CD4-positive, CD25-positive, alpha-beta regulatory T cell (primary cell): ENCODE measurements at regions not wholly inside any gene's neighbourhood (a gene's known extent, or its start where the extent isn't known, plus 50 kb on each side); places are given as distances from the start of the nearest gene placed in this dataset.

ENCODE experiments used
- ATAC-seq, 2 donors: fragments of 150-1000 bp; cut with Tn5 transposase; one replicate each; pipeline ENCODE4 v1.10.0; 2021; ENCODE audit warnings: low read depth in 2 of 2, moderate number of reproducible peaks in 2 of 2, moderate library complexity in 1 of 2
- DNase-seq, 3 donors: peaks; one replicate each; pipeline versions ENCODE4 v3.0.0 to v3.0.0-alpha.2; 2012 to 2022; ENCODE audit warnings: mixed read lengths in 1 of 3
- H3K27ac ChIP-seq: one replicate; pipeline ENCODE4 v1.7.0; 2013; ENCODE audit warnings: mild to moderate bottlenecking, low read length; ENCODE audit not compliant: insufficient read depth, poor library complexity, severe bottlenecking
- H3K27me3 ChIP-seq: one replicate; pipeline ENCODE4 v1.7.0; 2013; ENCODE audit warnings: low read length; ENCODE audit not compliant: control insufficient read depth, insufficient read depth
- H3K36me3 ChIP-seq: one replicate; pipeline ENCODE4 v1.7.0; 2013; ENCODE audit warnings: mild to moderate bottlenecking, low read length, moderate library complexity; ENCODE audit not compliant: control insufficient read depth, insufficient read depth
- H3K4me1 ChIP-seq: 2 replicates; pipeline ENCODE4 v1.7.0; 2013; ENCODE audit warnings: mild to moderate bottlenecking, low read length; ENCODE audit not compliant: insufficient read depth, control insufficient read depth, poor library complexity, severe bottlenecking
- H3K4me3 ChIP-seq: one replicate; pipeline ENCODE4 v1.7.0; 2013; ENCODE audit warnings: low read depth, mild to moderate bottlenecking, low read length, moderate library complexity
- H3K9me3 ChIP-seq, 2 experiments: 1 replicate in 1 of 2; 2 replicates in 1 of 2; pipeline ENCODE4 v1.7.0; 2013; ENCODE audit warnings: low read length in 2 of 2, mild to moderate bottlenecking in 1 of 2, moderate library complexity in 1 of 2; ENCODE audit not compliant: control insufficient read depth in 2 of 2
- H3K27ac Mint-ChIP-seq, 3 donors: one replicate each; pipeline ENCODE4 v1.8.0; 2020 to 2022; ENCODE audit warnings: mild to moderate bottlenecking in 3 of 3, mixed read lengths in 3 of 3, moderate library complexity in 2 of 3
- H3K27me3 Mint-ChIP-seq: one replicate; pipeline ENCODE4 v1.8.0; 2022; ENCODE audit warnings: mild to moderate bottlenecking, mixed read lengths
- H3K36me3 Mint-ChIP-seq: one replicate; pipeline ENCODE4 v1.8.0; 2020; ENCODE audit warnings: mixed read lengths
- H3K4me1 Mint-ChIP-seq, 4 donors: one replicate each; pipeline ENCODE4 v1.8.0; 2020 to 2022; ENCODE audit warnings: mixed read lengths in 4 of 4, mild to moderate bottlenecking in 1 of 4
- H3K4me3 Mint-ChIP-seq, 4 donors: one replicate each; pipeline ENCODE4 v1.8.0; 2020 to 2022; ENCODE audit warnings: mild to moderate bottlenecking in 4 of 4, mixed read lengths in 4 of 4, moderate library complexity in 3 of 4
- H3K9me3 Mint-ChIP-seq, 7 donors: one replicate each; pipeline ENCODE4 v1.8.0; 2020 to 2022; ENCODE audit warnings: mixed read lengths in 7 of 7, mild to moderate bottlenecking in 3 of 7, moderate library complexity in 2 of 7

DNA sequence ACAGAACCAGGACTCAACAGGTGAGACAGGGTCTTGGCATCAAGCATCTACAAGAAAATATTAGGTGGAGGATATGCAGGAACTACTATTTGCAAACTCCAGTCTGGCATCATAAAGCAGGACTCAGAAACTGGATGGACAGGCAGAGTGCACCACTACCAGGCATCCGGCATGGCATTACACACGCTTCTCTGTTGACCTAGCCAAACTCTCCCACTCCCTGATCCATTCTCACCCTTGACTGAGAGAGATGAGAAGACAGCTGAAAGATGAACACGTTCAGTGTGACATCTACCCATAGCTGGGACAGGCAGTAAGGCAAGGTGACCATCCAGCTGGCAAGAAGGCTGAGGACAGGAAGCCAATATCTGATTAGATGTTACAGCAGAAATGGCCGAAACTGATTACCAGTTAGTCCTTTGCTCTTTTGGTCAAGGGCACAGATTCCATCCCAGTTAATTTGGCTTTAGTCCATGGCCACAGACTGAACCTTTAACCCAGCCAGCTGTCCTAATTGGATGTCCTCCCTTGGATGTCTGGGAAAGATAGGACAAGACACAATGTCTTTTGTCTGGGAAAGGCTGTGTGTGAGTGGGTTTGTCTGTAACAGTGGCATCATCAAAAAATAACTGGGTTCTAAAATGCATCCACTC, 71.6 kb downstream of the BBS10 start:
- no peaks in the 10 kb centered on the region for H3K9me3 Mint-ChIP-seq
- no peak for ATAC-seq
- H3K4me1 Mint-ChIP-seq, result no peaks in the 10 kb centered on the region
- no peak overlapping the region for H3K4me3 Mint-ChIP-seq
- DNase-seq, result no peak
- Histone ChIP-seq H3K4me1 (no peaks in the 10 kb centered on the region), H3K27ac (no peak overlapping the region), H3K27me3 (peaks cover 9% of the 10 kb centered on the region), H3K9me3 (no peaks in the 10 kb centered on the region), H3K36me3 (no peaks in the 10 kb centered on the region), H3K4me3 (no peak overlapping the region)
- no peaks in the 10 kb centered on the region for H3K36me3 Mint-ChIP-seq
- H3K27me3 Mint-ChIP-seq, result peaks cover 8% of the 10 kb centered on the region
- H3K27ac Mint-ChIP-seq, result no peak overlapping the region

DNA sequence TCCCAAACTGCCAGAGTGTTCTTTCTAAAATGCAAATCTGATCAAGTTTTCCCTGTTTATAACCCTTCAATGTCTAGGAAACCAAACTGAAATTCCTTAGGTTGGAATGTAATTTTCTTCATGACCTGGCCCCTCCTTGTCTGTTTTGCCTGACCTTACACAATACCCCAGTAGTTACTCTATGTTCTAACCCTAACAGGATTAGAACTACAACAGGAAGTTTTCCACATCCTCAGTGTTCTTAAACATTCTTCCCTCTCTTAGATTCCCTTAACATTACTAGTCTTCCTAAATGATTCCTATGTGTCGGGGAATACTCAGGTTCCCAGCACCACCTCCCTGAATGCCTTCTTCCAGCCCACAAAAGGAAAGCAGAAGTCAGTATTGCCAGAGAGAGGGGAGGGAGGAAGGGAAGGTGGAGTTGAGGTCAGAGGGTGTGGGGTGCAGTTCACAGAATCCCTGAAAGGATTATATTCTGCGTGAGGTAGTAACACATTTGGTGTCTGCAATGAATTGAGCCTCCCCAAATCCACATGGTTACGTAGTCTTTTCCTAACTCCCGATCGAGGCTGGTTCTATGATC, 72.6 kb downstream of the BBS10 start:
- no peak overlapping the region for H3K4me3 ChIP-seq
- Mint-ChIP-seq H3K27me3 (peaks cover 10% of the 10 kb centered on the region), H3K27ac (no peak overlapping the region), H3K36me3 (no peaks in the 10 kb centered on the region), H3K4me1 (no peaks in the 10 kb centered on the region), H3K9me3 (no peaks in the 10 kb centered on the region), H3K4me3 (no peak overlapping the region)
- no peaks in the 10 kb centered on the region for H3K9me3 ChIP-seq
- H3K27me3 ChIP-seq, result peaks cover 9% of the 10 kb centered on the region
- H3K4me1 ChIP-seq, result no peaks in the 10 kb centered on the region
- no peak overlapping the region for H3K27ac ChIP-seq
- H3K36me3 ChIP-seq, result no peaks in the 10 kb centered on the region
- DNase-seq, result no peak
- ATAC-seq, result no peak

DNA sequence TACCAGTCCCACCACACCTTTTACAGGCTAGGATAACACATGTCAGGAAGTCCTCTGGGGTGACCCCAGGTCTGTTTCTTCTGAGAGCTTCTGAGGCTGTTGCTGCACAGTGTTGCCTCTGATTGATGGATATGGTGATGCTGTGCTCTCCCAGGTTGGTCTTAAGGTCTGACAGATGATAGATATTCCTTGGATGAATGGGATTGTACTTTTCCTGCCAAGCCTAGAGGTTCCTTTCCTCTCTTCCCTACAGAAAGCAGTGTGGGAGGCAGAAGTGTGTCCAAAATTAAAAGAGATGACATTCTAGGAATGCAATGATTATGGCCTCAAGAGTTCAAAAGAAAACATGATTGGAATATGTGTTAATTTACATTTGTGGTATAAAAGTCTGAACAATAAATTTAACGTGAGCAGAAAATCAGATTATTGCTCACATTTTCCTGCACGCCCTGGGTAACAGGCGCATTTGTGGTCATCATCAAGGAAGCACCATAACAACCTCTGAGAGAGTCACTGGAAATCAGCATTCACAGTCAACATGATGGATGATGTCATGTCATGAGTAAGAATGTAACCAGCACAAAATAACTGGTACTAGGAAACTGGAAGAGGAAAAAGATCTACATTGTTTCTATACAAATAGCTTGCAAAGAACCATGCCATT, 73.7 kb downstream of the BBS10 start:
- Mint-ChIP-seq H3K9me3 (no peaks in the 10 kb centered on the region), H3K27me3 (peaks cover 10% of the 10 kb centered on the region)
- DNase-seq, result no peak

DNA sequence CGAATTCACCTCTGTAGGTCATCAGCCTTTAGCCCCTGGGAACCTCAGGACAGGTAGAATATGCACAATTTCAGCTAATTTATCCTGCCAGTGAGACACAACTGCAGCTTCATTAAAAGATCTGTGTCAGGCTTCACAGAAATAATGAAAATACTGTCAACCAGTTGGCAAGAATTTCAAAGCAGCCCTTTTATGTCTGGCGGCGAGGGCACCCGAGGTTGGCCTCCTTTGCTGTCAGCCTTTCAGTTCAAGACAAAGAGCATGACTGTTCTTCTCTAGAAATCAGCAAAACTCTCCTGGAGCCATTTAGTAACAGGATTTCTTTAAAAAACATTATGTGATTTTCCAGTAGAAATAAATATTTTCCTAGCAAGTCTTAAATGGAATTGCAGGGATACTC, 75.9 kb downstream of the BBS10 start:
- H3K4me3 ChIP-seq, result no peak overlapping the region
- no peaks in the 10 kb centered on the region for H3K4me1 Mint-ChIP-seq
- H3K27ac ChIP-seq, result no peak overlapping the region
- H3K9me3 Mint-ChIP-seq, result peaks cover 0 to 3% (median 0%) of the 10 kb centered on the region in 7 donors
- no peaks in the 10 kb centered on the region for H3K4me1 ChIP-seq
- H3K27ac Mint-ChIP-seq, result no peak overlapping the region
- no peak for ATAC-seq
- H3K4me3 Mint-ChIP-seq, result no peak overlapping the region
- H3K36me3 Mint-ChIP-seq, result no peaks in the 10 kb centered on the region
- no peaks in the 10 kb centered on the region for H3K27me3 ChIP-seq
- no peaks in the 10 kb centered on the region for H3K9me3 ChIP-seq
- H3K36me3 ChIP-seq, result no peaks in the 10 kb centered on the region
- DNase-seq, result no peak
- peaks cover 16% of the 10 kb centered on the region for H3K27me3 Mint-ChIP-seq

More for the DNA sequence above, 73.7 kb downstream of the BBS10 start:
- H3K27ac ChIP-seq, result no peak overlapping the region
- no peak overlapping the region for H3K4me3 Mint-ChIP-seq
- no peaks in the 10 kb centered on the region for H3K36me3 ChIP-seq
- H3K9me3 ChIP-seq, result no peaks in the 10 kb centered on the region
- ATAC-seq, result no peak
- H3K36me3 Mint-ChIP-seq, result no peaks in the 10 kb centered on the region
- H3K27me3 ChIP-seq, result peaks cover 5% of the 10 kb centered on the region
- no peak overlapping the region for H3K27ac Mint-ChIP-seq
- no peak overlapping the region for H3K4me3 ChIP-seq
- H3K4me1 ChIP-seq, result no peaks in the 10 kb centered on the region
- no peaks in the 10 kb centered on the region for H3K4me1 Mint-ChIP-seq

DNA sequence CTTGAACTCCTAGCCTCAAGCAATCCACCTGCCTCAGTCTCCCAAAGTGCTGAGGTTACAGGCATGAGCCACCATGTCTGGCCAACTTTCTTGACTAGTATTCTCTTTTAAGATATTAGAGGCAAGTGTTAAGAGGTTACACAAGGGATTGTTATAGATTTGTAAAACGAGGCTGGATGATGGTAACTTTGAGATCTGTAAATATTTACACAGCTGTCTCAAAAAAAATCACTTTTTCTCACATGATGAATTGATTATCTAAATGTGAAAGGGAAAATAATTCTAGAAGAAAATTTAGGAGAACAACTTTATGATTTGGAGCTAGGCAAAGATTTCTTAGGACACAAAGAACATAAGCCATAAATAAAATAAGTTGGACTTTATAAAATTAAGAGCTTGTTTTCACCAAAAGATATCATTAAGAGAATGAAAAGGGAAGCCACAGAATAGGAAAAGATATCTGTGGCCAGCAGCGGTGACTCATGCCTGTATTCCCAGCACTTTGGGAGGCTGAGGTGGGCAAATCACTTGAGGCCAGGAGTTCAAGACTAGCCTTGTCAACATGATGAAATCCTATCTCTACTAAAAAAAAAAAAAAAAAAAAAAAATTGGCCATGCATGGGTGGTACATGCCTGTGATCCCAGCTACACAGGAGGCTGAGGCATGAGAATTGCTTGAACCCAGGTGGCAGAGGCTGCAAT, 77.4 kb downstream of the BBS10 start:
- DNase-seq (no peak), ATAC-seq (no peak)
- Histone ChIP-seq H3K27ac (no peak overlapping the region), H3K9me3 (no peaks in the 10 kb centered on the region), H3K4me1 (no peaks in the 10 kb centered on the region), H3K27me3 (no peaks in the 10 kb centered on the region), H3K36me3 (no peaks in the 10 kb centered on the region), H3K4me3 (no peak overlapping the region)
- no peak overlapping the region for H3K4me3 Mint-ChIP-seq
- H3K36me3 Mint-ChIP-seq, result no peaks in the 10 kb centered on the region
- H3K27me3 Mint-ChIP-seq, result peaks cover 16% of the 10 kb centered on the region
- H3K4me1 Mint-ChIP-seq, result no peaks in the 10 kb centered on the region
- peaks cover 0 to 3% (median 0%) of the 10 kb centered on the region in 7 donors for H3K9me3 Mint-ChIP-seq
- no peak overlapping the region for H3K27ac Mint-ChIP-seq

DNA sequence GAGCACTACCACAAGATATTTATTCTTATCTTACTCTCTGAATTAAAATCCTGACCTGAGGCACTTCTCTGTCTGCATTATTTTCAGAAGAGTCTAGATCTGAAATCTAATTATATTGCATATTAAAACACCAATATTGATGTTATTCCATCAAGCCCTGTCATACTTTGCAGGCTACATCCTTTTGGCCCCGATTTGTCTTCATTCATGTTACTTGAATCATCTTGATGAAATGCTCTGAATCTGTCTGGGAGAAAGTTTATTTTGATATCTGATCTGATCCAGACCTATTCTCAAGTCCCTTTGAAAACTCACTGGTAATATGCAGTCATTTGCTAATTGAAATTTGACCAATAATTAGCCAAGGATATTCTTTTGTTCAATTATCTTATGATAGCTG, 79.9 kb downstream of the BBS10 start:
- Mint-ChIP-seq H3K9me3 (peaks cover 0 to 3% (median 0%) of the 10 kb centered on the region in 7 donors), H3K36me3 (no peaks in the 10 kb centered on the region), H3K4me3 (no peak overlapping the region), H3K27ac (no peak overlapping the region), H3K4me1 (no peaks in the 10 kb centered on the region), H3K27me3 (peaks cover 24% of the 10 kb centered on the region)
- no peak overlapping the region for H3K4me3 ChIP-seq
- no peaks in the 10 kb centered on the region for H3K9me3 ChIP-seq
- H3K27ac ChIP-seq, result no peak overlapping the region
- no peaks in the 10 kb centered on the region for H3K4me1 ChIP-seq
- DNase-seq (no peak), ATAC-seq (no peak)
- H3K27me3 ChIP-seq, result no peaks in the 10 kb centered on the region
- H3K36me3 ChIP-seq, result no peaks in the 10 kb centered on the region

DNA sequence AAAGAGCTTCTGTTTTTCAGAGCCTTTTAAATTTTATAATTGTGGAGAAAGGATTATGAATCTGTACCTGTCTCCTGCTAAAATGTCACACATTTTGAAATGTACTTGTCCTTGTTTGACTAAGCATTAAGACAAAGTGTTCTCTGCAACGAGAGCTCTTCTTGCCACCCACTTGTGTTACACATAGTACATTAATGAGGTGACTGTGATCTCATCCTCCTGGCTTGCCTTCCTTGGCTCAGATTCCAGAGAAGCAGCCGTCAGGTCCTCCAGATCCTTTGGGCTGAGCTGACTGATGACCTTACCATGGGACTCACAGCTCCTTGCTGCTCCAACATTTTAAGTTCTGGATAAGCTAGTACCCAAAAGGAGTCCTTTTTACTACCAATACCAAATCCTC, 81.4 kb downstream of the BBS10 start:
- H3K4me1 Mint-ChIP-seq, result no peaks in the 10 kb centered on the region
- no peak overlapping the region for H3K4me3 ChIP-seq
- H3K9me3 ChIP-seq, result no peaks in the 10 kb centered on the region
- H3K27me3 ChIP-seq, result peaks cover under 1% of the 10 kb centered on the region
- H3K9me3 Mint-ChIP-seq, result peaks cover 0 to 4% (median 0%) of the 10 kb centered on the region in 7 donors
- H3K36me3 ChIP-seq, result no peaks in the 10 kb centered on the region
- H3K36me3 Mint-ChIP-seq, result no peaks in the 10 kb centered on the region
- H3K4me1 ChIP-seq, result no peaks in the 10 kb centered on the region
- no peak overlapping the region for H3K4me3 Mint-ChIP-seq
- DNase-seq (no peak), ATAC-seq (no peak)
- H3K27me3 Mint-ChIP-seq, result peaks cover 25% of the 10 kb centered on the region
- no peak overlapping the region for H3K27ac Mint-ChIP-seq
- H3K27ac ChIP-seq, result no peak overlapping the region
